Esophagus muscularis mucosa (tissue), 4 donors: ENCODE measurements at regions not wholly inside any gene's neighbourhood (a gene's known extent, or its start where the extent isn't known, plus 50 kb on each side); places are given as distances from the start of the nearest gene placed in this dataset.

Experiments used
- DNase-seq: peaks from one replicate; pipeline ENCODE4 v3.0.0-alpha.2; 2017; ENCODE audit errors: extremely low spot score
- H3K27ac ChIP-seq, 4 donors: fragments of 200-600 bp; sonication (generic); replicated peaks in 1 of 4; 1 replicate in 3 of 4; 2 replicates in 1 of 4; pipeline ENCODE4 v1.5.1; 2016 to 2019; ENCODE audit warnings: mild to moderate bottlenecking in 1 of 4
- H3K27me3 ChIP-seq, 4 donors: fragments of 200-600 bp; sonication (generic); one replicate each; pipeline versions ENCODE4 v1.5.1 to v1.6.0; 2016 to 2019
- H3K36me3 ChIP-seq, 4 donors: fragments of 200-600 bp; sonication (generic); one replicate each; pipeline ENCODE4 v1.5.1; 2016 to 2019
- H3K4me1 ChIP-seq, 4 donors: fragments of 200-600 bp; sonication (generic); one replicate each; pipeline ENCODE4 v1.5.1; 2016 to 2019
- H3K4me3 ChIP-seq, 4 donors: fragments of 200-600 bp; sonication (generic); 1 replicate in 2 of 4; 2 replicates in 2 of 4; pipeline ENCODE4 v1.5.1; 2016 to 2019; ENCODE audit warnings: mild to moderate bottlenecking in 4 of 4, moderate library complexity in 1 of 4
- H3K9me3 ChIP-seq, 4 donors: fragments of 200-600 bp; sonication (generic); 1 replicate in 3 of 4; 2 replicates in 1 of 4; pipeline ENCODE4 v1.5.1; 2016 to 2019
- EP300 ChIP-seq: sonication (generic); formaldehyde crosslinking; IDR thresholded peaks from one replicate; pipeline ENCODE4 v1.6.1; 2017; ENCODE audit warnings: antibody characterized with exemption
- POLR2A ChIP-seq: fragments of 450-650 bp; IDR thresholded peaks from one replicate; pipeline ENCODE4 v1.6.1; 2017; ENCODE audit warnings: antibody characterized with exemption, moderate library complexity, mild to moderate bottlenecking, low read depth
- POLR2AphosphoS5 ChIP-seq, 2 donors: sonication (generic); formaldehyde crosslinking; IDR thresholded peaks; one replicate each; pipeline ENCODE4 v1.6.1; 2017; ENCODE audit warnings: antibody characterized with exemption in 2 of 2
- WGBS: methylation state at CpG from one replicate; pipeline ENCODE4 v1.1.5; 2018; 5-methylcytosine and 5-hydroxymethylcytosine counted together
- intact Hi-C: fragments of 100-400 bp; cut with DNase I; formaldehyde crosslinking; loops from one replicate; pipeline ENCODE4 v1.15.1; 2023
- TF ChIP-seq, protein P1 (sequence below), 3 experiments: fragments of 200-600 bp in 2 of 3; fragments of 450-650 bp in 1 of 3; sonication (generic) in 2 of 3; IDR thresholded peaks; one replicate each; pipeline ENCODE4 v1.5.1; 2017 to 2019; ENCODE audit warnings: antibody characterized with exemption in 3 of 3, mild to moderate bottlenecking in 2 of 3, moderate library complexity in 1 of 3

DNA sequence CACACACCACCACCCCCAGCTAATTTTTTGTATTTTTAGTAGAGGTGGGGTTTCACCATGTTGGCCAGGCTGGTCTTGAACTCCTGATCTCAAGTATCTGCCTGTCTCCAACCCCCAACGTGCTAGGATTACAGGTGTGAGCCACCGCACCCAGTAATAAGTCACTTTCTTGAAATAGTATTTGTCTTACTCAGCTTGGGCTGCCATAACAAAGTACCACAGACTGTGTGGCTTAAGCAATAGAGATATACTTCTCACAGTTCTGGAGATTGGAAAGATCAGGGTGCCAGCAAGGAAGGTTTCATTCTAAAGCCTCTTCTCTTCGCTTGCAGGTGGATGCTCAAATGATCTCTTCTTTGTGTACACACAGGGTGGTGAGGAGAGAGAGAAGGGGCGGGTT lies 99.8 kb downstream of the ARRDC3 start:
- Histone ChIP-seq H3K9me3 (no peaks in the 10 kb centered on the region), H3K27me3 (no peaks in the 10 kb centered on the region), H3K27ac (peak overlapping the region in 1 of 4 donors; percentile 39), H3K4me1 (peaks cover 3 to 40% (median 39%) of the 10 kb centered on the region in 4 donors), H3K36me3 (no peaks in the 10 kb centered on the region), H3K4me3 (no peak overlapping the region)
- intact Hi-C loops, result loop anchor here (10.0 kb wide), 1 partner anchor 179 kb away; no protein-coding TSS in a partner anchor
- no peak for TF ChIP-seq POLR2A
- no peak for TF ChIP-seq POLR2AphosphoS5 (IDR thresholded peaks at IDR 0.05)
- TF ChIP-seq, protein P1, sequence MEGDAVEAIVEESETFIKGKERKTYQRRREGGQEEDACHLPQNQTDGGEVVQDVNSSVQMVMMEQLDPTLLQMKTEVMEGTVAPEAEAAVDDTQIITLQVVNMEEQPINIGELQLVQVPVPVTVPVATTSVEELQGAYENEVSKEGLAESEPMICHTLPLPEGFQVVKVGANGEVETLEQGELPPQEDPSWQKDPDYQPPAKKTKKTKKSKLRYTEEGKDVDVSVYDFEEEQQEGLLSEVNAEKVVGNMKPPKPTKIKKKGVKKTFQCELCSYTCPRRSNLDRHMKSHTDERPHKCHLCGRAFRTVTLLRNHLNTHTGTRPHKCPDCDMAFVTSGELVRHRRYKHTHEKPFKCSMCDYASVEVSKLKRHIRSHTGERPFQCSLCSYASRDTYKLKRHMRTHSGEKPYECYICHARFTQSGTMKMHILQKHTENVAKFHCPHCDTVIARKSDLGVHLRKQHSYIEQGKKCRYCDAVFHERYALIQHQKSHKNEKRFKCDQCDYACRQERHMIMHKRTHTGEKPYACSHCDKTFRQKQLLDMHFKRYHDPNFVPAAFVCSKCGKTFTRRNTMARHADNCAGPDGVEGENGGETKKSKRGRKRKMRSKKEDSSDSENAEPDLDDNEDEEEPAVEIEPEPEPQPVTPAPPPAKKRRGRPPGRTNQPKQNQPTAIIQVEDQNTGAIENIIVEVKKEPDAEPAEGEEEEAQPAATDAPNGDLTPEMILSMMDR (IDR thresholded peaks at IDR 0.05), result no peak
- TF ChIP-seq EP300, result no peak
- DNase-seq, result no peak
- 95% methylated on average over 4 of the region's 4 CpGs for WGBS

DNA sequence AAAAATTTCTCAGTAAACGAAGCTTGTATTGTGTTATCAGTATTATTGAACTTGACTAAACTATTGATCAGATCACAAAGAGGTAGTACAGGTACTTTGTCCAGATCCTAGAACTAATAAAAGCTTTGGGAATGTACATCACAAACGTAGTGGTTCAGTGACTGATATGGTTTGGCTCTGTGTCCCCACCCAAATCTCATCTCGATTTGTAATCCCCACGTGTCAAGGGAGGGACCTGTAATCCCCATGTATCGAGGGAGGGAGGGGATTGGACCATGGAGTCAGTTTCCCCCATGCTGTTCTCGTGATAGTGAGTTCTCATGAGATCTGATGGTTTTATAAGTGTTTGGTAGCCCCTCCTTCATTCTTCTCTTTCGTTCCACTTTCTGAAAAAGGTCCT lies 100.9 kb downstream of the ARRDC3 start:
- intact Hi-C loops, result loop anchor here (10.0 kb wide), 1 partner anchor 177 kb away; no protein-coding TSS in a partner anchor
- DNase-seq, result no peak
- no peaks in the 10 kb centered on the region for H3K27me3 ChIP-seq
- TF ChIP-seq, protein P1 (IDR thresholded peaks at IDR 0.05), result no peak
- TF ChIP-seq POLR2A, result no peak
- TF ChIP-seq EP300, result no peak
- TF ChIP-seq POLR2AphosphoS5 (IDR thresholded peaks at IDR 0.05), result no peak
- H3K4me3 ChIP-seq, result no peak overlapping the region
- no peak overlapping the region for H3K27ac ChIP-seq
- no peaks in the 10 kb centered on the region for H3K9me3 ChIP-seq
- WGBS, result 95% methylated on average over 7 of the region's 7 CpGs
- peaks cover 3 to 40% (median 34%) of the 10 kb centered on the region in 4 donors for H3K4me1 ChIP-seq
- no peaks in the 10 kb centered on the region for H3K36me3 ChIP-seq

DNA sequence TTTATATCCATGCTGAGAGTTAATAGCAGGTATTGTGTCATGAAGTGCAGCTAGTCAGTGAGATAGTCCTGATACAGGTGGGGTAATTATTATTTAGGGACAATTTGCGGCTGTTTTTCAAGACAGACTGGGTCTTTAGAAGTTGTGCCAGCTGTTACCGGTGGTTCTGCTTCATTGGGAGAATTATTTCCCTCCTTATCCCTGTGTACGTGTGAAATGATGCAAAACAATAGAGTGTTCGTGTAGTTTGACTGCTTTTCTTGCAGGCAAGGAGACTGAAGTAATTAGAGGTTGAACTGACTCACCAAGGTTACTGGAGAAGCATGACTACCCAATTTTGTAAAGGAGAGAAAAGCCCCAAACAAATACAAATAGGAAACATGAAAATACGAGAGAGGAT lies 101.7 kb downstream of the ARRDC3 start:
- no peaks in the 10 kb centered on the region for H3K36me3 ChIP-seq
- peaks cover 3 to 46% (median 36%) of the 10 kb centered on the region in 4 donors for H3K4me1 ChIP-seq
- 51% methylated on average over 5 of the region's 5 CpGs for WGBS
- peak overlapping the region; percentile 89 to 95 (median 92) for H3K27ac ChIP-seq
- DNase-seq, result no peak
- H3K27me3 ChIP-seq, result no peaks in the 10 kb centered on the region
- H3K9me3 ChIP-seq, result no peaks in the 10 kb centered on the region
- no peak overlapping the region for H3K4me3 ChIP-seq
- intact Hi-C loops, result loop anchor here (2.0 to 10.0 kb wide), 3 partner anchors 29 to 177 kb away; no protein-coding TSS in a partner anchor
- TF ChIP-seq POLR2AphosphoS5 (IDR thresholded peaks at IDR 0.05), result no peak
- TF ChIP-seq POLR2A, result no peak
- no peak for TF ChIP-seq EP300
- TF ChIP-seq, protein P1 (IDR thresholded peaks at IDR 0.05), result no peak

DNA sequence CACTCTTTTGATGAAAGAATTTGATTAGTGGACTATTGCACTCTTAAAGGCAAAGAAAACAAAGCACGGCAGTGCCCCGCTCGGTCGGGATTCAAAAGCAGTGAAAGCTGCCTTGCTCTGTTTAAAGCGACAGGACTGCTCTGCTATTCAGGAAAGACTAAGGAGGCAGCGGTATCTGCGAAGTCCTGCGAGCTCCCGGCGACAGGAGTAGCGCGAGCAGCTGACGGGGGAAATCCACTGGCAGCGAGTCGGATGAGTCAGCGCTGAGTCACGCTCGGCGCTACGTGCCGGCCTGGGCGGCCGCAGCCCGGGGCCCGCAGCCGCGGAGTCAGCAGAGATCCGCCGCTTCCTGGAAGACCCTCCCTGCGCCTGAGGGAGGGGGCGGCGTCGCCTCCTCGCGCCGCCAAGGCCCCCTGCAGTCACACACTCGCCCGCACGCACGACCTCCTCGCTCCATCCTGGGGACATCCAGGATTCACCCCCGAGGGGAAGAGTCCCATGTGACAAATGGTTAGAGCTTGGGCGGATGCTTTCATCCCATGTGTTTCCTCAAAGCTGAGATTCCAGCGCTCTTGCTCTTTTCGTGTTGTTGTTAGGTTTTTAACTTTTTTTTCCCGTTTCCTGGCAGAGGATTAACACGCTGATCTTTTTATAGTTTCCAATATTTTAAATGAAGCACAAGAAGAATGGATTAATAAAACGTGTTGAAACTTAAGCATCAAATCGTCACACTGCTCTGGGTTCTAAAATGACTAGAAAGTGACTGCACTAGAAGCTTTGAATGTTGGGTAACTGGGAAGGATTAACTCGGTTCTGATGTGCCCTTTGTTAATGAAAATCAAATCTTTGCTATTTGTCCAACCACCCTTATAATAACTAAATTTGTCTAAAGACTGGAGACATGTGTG lies 102.5 kb downstream of the ARRDC3 start:
- no peaks in the 10 kb centered on the region for H3K36me3 ChIP-seq
- peaks cover 3 to 46% (median 36%) of the 10 kb centered on the region in 4 donors for H3K4me1 ChIP-seq
- peak overlapping the region; percentile 89 to 95 (median 92) for H3K27ac ChIP-seq
- no peaks in the 10 kb centered on the region for H3K27me3 ChIP-seq
- WGBS, result 1% methylated on average over 50 of the region's 50 CpGs
- DNase-seq, result peak; percentile 97
- intact Hi-C loops, result loop anchor here (2.0 to 10.0 kb wide), 3 partner anchors 30 to 176 kb away; no protein-coding TSS in a partner anchor
- TF ChIP-seq EP300 (peak; percentile 47), POLR2A (peak; percentile 57), POLR2AphosphoS5 (IDR thresholded peaks at IDR 0.05) (peak; percentile 94)
- TF ChIP-seq, protein P1 (IDR thresholded peaks at IDR 0.05), result no peak
- no peaks in the 10 kb centered on the region for H3K9me3 ChIP-seq
- peak overlapping the region; percentile 61 to 71 (median 65) for H3K4me3 ChIP-seq
